GM19328 (cell line): ENCODE measurements at regions not wholly inside any gene's neighbourhood (a gene's known extent, or its start where the extent isn't known, plus 50 kb on each side); places are given as distances from the start of the nearest gene placed in this dataset.
"Not testable (repeated sequence)": the region's sequence is repeated elsewhere in the genome, so short reads cannot be mapped to it uniquely, and the experiment has no call there.

ENCODE experiments used
- ATAC-seq: cut with Tn5 transposase; IDR thresholded peaks from one replicate; pipeline ENCODE4 v1.9.1; 2021; ENCODE audit warnings: mild to moderate bottlenecking, moderate library complexity; ENCODE audit not compliant: unreplicated experiment

GRCh38 chr7:68205826-68206225, 1209.2 kb downstream of the TYW1 start:
- ATAC-seq = no peak

GRCh38 chr7:68206946-68207485, 1210.4 kb downstream of the TYW1 start:
- ATAC-seq = no peak

- ATAC-seq = no peak
Observed at GRCh38 chr7:68207676-68208075, 1211.0 kb downstream of the TYW1 start.

- ATAC-seq = no peak
Observed at GRCh38 chr7:68209486-68209885, 1212.9 kb downstream of the TYW1 start.

DNA sequence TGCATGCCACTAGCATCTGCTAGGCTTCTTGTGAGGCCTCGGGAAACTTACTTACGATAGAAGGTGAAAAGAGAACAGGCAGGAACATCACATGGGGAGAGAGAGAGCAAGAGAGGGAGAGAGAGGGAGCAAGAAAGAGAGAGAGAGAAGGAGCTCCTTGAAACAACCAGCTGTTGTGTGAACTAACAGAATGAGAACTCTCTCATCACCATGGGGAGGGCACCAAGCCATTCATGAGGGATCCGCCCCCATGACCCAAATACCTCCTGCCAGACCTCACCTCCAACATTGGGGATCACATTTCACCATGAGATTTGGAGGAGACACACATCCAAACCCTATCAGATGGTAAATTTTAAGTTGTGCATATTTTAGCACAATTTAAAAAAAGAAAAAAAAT, 1217.2 kb downstream of the TYW1 start:
- no peak for ATAC-seq

DNA sequence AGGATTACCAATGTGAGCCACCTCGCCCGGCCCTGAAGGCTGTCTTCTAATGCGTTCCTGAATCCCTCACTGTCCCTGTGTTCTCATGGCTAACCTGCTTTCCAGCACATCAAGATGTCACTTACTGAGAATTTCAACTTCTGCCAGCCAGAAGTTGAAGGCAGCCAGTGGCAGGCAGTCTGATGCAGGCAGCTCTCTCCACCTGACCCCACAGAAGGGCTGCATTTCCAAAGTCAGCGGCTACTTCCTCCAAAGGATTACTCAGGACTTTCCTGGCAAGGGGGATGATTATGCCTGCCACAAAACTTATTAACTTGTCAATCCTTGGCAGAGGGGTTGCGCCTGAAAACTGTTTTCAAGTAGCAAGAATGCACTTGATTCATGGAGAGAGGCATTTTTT, 1219.4 kb downstream of the TYW1 start:
- ATAC-seq = no peak

GRCh38 chr7:68217426-68217825, 1220.8 kb downstream of the TYW1 start:
- ATAC-seq = no peak

DNA sequence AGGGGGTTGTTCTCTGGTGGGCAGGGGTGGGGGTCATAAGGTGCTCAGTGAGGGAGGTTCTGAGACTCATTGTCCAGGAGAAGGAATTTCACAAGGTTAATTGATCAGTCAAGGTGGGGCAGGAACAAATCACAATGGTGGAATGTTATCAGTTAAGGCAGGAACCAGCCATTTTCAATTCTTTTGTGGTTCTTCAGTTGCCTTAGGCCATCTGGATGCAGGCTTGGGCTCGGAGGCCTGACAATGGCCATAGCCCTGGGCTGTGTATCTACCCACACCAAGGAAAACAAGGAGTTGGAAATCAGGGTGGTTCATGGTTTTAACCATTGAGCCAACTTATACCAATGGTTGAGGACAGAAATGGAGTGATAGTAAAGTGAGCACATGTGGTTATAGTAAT, 1221.8 kb downstream of the TYW1 start:
- no peak for ATAC-seq

DNA sequence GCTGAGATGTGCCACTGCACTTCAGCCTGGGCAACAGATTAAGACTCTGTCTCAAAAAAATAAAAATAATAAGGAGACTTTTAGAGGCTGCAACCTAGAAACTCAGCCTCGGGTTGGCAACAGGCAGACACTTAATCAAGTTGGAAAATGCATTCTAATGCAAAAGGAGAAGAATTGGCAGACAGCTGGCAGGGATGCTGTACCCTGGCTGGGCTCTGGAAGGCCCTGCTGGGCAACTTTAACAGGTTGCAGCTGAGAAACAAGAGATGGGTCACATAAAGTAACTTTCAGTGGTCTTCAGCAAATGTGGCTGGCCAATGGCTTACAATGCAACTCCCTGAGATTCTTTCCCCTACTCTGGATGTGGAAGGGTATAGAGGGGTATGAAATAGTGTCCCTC, 1225.7 kb downstream of the TYW1 start:
- no peak for ATAC-seq

GRCh38 chr7:68224041-68224741, 1227.6 kb downstream of the TYW1 start:
- ATAC-seq = no peak

DNA sequence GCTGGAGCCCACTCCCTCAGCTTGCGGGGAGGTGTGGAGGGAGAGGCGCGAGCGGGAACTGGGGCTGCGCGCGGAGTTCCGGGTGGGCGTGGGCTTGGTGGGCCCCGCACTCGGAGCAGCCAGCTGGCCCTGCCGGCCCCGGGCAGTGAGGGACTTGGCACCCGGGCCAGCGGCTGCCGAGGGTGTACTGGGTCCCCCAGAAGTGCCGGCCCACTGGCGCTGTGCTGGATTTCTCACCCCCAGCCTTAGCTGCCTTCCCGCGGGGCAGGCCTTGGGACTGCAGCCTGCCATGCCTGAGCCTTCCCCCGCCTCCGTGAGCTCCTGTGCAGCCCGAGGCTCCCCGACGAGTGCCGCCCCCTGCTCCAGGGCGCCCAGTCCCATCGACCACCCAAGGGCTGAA, 1234.4 kb downstream of the TYW1 start:
- not testable (repeated sequence) for ATAC-seq

DNA sequence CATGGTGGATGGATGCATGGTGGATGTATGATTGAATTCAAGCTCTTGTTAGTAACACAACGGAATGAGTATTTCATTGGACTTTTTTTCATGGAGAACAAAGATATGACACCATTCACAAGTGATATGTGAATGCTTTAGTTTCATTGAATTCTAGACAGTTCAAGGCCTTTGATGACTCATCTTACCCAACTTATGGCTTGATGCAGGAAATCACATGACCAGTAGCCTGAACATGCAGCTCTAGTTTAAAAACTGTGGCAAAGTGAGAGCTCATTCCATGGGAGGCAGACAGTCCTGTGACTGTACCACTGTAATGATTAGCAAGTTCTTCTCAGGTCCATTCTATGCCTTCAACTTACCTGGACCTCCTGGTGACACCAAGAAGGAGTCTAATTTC, 1239.3 kb downstream of the TYW1 start:
- ATAC-seq = no peak

GRCh38 chr7:68238204-68238805, 1241.7 kb downstream of the TYW1 start:
- no peak for ATAC-seq

GRCh38 chr7:68243128-68243527, 1246.5 kb downstream of the TYW1 start:
- no peak for ATAC-seq

- ATAC-seq = no peak
Observed at GRCh38 chr7:68244389-68244788, 1247.8 kb downstream of the TYW1 start.

DNA sequence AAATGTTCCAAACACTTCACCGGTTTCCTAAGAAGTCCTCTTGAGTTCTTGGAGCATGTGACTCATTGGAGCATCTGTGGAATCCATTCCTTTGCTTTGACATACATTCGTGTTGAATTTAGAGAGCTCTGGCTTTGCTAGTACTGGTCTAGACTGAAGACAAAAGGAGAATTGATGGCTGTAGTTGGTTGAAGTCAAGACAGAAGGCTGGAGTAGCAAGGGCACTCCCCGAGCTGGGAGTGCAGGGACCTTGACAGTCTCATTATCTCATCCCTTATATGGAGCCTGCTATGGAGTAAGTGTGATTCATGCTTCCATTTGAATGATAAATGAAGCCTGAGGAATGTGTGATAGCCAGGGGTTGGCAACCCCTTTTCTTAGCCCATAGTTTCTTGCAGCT, 1249.1 kb downstream of the TYW1 start:
- no peak for ATAC-seq

DNA sequence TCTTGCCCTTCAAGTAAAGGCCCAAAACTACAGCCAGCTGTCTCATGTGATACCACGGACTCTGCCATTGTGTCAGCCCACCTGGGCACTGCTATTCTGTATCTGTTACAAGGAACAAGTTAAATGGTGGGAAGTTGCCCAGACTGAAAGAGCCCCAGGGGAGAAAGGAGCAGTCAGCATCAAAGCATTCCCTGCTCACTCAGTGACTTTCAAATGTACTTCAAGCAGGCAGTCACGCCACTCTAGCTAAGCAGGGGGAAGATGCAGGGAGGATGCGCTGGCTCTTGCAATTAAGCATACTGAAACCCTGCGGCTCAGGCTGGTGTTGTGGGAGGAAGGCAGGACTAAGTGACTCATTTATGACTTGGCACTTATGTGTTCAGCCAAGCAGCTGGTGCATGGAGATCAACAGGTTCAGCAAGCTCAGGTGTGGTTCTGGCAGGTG, 1249.6 kb downstream of the TYW1 start:
- no peak for ATAC-seq

DNA sequence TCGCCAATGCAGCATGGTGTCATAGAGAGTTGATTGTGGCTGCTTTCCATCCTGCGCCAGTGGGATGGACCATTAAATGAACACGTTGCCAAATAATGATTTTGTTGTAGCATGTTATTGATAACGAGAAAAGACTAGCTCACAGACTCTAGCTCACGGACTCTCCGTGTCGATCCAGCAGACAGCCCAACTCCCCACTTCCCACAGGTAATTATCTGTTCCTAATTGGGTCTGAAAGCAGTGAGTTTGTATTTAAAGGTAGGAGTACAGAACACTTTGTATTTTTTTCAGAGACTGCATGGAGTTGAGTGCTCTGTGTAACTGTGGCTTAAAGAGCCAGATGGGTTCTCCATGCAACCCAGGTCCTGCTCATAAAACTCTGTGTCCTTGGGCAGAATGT, 1250.5 kb downstream of the TYW1 start:
- ATAC-seq = no peak

- no peak for ATAC-seq
Observed at GRCh38 chr7:68247571-68247970, 1250.9 kb downstream of the TYW1 start.

DNA sequence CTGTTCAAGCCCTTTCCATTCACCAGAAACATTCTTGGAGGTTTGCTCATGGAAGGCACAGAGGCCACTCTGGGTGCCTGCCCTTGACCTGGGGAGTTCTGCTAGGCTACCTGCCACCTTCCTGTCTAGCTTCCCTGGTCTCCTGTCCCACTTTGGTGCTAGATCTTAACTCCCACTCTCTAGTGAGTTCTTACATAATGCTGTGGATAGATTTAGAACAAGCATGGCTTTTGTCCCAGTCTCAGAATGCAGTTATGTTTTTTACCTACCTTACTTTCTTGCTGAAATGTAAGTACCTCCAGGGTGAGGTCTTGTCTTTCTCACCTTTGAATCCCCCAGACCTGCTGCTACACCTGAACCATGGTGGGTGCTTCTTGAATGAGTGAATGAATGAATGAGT, 1252.3 kb downstream of the TYW1 start:
- no peak for ATAC-seq

GRCh38 chr7:68249611-68250010, 1253.0 kb downstream of the TYW1 start:
- no peak for ATAC-seq

DNA sequence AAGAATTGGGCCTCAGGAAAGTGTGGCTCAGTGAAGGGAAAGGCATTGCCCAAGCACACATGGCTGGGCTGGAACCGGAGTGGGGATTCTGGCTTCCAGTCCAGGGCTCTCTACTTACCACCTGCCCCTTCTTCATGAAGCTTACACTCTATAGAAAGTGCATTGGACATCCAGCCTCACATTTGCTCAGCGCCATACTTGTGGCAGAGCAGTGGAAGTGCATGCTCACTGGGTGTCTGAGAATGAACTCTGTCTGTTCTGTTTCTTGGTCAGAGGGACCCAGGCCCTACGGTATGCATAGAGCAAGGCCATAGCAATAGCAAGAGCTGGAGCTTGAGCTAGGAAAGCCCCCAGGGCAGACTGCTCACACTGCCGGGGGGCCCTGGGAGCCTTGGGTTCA, 1253.5 kb downstream of the TYW1 start:
- ATAC-seq = no peak

GRCh38 chr7:68254815-68255214, 1258.2 kb downstream of the TYW1 start:
- not testable (repeated sequence) for ATAC-seq
